ENCODE measurements at regions not wholly inside any gene's neighbourhood (a gene's known extent, or its start where the extent isn't known, plus 50 kb on each side); places are given as distances from the start of the nearest gene placed in this dataset.

DNA sequence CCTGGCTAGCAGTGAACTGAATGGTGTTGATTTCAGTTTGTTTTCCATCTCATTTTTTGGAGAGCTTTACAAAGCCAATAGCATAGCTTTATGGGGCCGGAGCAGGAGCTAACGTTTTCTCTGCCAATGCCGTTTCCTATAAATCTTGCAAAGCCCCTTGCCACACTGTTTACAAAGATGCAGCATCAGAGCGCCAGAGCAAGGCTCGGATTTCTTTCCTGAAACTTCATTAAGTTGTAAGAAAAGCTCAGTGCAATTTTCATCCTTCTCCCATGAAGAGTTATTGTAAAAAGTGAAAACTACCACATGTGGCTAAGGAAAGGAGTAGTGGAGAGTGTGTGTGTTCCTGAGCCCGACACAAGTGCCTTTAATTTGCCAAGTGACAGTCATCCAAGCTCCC lies 178.2 kb upstream of the GDNF start:
- no peak for DNase-seq

DNA sequence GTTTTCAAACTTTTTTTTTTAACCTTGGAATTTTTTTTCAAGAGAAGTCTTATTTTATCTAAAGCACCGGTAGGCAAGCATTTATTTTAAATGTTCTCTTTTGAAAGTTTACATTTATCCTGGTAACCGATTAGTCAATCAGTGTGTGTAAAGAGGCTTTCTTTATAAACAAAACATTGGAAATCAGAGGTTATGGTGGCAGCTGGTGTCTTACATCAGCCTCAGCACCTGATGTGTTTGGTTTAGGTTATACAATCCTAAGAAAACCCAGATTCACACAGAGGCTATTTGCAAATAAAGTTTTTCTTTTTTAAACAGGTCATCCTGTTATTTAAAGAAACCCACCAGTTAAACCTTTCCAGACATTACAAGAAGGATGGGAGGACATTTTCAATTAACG lies 173.3 kb upstream of the GDNF start:
- DNase-seq, result no peak

DNA sequence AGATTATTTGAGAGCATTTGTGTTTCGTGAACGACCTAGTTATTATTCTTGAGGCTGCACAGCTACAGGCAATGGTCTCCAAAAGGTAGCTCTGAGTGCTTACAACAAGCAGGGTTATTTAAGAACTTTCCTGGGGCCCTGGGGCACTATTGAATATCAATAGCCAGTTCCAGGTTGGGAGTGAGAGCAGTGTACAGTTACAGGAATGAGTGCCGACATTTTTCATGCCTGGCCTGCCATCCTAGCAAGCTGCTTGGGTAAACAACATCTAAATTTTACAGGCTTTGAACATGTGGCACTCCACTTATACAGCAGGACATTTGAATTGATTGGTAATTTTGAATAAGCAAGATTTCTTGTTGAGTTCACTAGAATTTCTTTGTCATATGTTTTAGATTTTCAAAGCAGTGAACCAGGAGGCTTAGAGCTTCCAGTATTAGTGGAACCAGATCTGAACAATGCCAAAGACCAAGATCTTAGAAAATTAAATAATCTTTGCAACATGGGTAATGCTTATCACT lies 171.9 kb upstream of the GDNF start:
- DNase-seq, result no peak

DNA sequence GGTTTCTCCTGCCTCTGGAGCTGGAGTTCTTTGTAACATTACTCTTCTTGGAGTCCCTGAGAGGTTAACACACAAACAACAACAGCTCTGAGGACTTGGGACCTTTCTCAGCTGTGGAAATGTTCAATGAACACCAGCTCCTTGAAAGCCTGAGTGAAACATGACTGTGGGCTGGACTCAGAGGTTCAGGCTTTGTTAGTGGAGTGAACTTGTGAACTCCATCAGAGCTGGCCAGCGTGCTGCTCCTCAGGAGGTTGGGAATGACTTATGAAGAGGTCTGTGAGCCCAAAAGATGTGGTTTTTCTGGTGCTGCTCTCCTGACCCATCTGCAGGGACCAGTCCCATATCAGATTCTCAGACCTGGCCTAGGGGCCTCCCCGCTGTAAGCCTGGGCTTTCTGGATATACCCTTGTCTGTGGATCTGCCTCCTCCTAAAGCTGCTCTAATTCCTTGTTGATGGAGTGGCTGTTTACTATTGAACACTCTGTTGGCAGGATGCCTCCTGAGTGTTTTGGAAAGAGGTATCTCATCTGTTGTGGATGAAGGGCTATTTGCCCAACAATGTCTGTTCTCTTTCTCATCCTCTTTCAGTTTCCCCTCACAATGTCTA lies 170.0 kb upstream of the GDNF start:
- DNase-seq, result no peak

DNA sequence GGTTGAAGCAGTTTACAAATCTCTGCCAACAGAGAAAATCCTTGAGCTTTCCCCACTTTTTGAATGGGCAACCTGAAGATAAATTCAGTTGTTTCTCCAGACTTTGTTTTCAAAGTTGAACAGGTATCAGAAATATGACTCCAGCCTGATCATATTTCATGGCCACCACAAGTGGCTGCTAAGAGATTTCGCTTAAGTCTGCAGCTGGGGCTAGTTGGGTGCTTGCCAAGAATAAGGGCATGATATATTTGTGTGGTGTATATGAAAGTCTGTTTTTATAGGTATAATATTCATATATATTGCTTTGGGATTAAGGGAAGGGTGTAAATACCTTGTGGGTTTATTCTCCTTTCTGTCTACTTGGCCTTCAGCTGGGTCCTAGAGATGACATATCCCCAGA lies 168.4 kb upstream of the GDNF start:
- DNase-seq, result no peak

DNA sequence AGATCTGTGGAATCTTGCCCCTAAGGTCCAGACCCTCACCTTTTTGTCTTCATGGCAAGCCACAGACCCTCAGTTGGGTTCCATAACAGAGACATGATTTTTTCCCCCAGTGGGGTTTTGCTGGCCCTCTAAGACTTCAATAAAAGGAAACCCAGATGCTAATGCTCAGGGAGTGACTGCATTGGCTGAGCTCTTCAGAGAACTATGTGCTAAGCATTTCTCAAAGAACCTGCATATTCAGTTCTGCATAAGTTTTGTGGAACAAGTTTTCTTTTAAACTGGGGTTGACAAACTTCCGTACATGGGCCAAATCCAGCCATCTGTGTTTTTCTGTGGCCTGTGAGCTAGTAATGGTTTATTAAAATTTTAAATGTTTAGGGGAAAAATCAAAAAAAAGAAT lies 159.8 kb upstream of the GDNF start:
- DNase-seq, result no peak

DNA sequence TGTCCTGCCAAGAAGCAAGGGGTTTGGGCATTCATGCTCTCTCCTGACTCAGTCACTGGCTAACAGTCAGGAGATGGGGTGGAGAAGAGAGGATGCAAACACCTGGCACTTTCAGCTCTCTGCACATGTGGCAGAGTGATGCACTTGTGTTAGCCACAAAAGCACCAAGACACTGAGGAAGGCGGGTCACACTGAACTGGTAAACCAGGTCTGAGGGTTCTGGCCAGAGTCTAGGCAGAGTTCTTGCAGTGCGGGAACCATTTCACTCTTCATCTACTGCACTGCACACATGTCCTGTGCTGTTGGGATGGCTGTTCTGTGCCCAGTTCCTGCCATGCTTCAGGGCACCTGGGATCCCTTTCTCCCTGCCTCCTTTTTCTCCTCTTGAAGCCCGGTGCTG lies 157.1 kb upstream of the GDNF start:
- no peak for DNase-seq

DNA sequence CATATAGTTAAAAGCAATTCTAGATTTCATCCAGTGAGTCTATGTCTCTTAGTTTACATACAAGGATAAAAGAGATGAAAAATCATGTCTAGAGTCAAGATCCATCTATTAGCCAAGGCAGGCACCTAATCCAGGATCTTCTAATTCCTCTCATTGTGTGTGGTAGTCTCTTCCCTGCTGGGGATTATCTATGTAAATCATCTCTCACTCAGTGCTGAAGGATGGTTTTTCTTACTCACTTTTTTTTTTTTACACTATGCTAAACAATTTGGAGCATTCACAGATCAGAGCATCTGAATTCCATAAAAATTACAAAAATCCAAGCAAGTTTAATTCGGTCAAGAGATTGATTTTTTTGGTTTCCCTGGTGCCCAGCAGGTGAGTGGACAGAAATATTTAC lies 154.9 kb upstream of the GDNF start:
- no peak for DNase-seq

DNA sequence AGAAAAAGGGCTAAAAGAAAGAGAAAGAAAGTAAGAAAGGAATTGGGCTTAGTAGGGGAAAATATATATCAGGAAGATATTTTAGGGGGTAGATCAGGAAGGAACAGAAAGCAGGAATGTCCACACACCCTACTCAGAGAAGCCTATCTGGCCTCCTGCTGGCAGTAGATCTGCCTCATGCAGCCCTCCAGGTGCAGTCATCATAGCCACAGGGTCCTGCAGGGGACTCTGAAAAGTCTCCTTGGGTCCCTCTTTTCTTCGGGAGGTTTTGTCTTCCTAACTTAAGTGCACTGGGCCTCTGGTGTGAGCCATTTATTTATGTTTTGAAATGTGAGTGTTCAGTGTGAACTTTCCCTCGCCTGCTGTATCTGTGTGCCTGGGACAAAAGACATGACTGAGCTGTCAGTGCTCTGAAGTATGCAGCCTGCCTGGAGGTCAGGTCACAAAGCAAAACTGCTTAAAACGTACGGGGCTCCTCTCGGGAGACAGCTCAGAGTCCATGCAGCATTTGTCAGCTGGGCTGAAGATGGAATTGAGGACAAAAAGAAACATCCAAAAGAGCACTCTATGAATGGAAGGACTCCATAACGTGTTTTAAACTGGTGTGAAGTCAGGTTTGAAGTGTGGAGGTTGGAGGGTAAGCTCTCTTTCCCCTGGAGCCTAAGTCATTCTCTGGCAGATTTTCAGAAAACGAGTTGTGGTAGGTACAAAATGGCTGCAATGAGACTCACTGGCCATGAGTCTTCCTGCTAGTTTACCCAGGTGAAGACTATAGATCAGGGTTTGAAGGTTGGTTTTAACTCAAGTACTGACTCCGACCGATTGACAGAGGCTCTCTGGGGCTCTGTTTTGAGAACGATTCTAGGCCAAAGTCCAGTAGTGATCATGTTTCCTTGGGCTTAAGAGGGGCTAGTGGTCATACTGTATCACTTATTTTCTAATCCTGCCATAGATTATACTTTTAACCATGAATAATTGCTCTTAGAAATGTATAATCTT lies 151.8 kb upstream of the GDNF start:
- DNase-seq, result no peak

DNA sequence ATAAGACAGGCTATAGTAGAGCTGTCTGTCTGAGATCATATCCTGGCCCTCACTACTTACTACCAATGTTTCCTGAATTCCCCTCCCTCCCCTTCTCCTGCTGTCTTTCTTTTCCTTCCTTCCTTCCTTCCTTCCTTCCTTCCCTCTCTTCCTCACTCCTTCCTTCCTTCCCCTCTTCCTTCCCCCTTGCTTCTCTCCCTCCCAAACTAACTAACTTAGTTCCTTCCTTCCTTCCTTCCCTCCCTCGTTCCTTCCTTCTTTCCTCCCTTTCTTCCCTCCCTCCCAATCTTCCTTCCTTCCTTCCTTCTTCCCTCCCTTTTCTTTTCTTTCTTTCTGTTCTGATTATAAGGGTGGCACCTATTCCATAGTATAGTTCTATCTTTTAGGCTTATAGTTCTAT lies 150.0 kb upstream of the GDNF start:
- DNase-seq, result no peak

DNA sequence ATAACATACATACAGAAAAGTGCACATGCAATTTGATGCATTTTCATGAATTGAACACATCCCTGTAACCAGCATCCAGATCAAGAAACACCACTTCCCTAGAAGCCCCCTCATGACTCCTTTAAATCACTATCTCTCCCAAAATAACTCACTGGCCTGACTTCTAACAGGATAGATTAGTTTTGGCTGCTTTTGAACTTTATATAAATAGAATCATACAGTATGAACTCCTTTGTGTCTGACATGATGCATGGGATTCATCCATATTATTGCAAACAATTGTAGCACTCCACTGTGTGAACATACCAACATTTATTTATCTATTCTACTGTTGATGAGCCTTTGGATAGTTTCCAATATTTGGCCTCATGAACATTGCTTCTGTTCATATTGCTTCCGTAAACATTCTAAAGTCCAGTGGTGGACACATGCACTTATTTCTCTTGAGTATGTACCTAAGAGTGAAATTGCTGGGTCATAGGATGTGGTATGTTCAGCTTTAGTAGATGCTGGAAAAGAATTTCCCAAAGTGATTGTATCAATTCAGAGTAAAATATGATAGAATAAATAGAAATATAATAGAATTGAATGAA lies 148.7 kb upstream of the GDNF start:
- DNase-seq, result no peak

DNA sequence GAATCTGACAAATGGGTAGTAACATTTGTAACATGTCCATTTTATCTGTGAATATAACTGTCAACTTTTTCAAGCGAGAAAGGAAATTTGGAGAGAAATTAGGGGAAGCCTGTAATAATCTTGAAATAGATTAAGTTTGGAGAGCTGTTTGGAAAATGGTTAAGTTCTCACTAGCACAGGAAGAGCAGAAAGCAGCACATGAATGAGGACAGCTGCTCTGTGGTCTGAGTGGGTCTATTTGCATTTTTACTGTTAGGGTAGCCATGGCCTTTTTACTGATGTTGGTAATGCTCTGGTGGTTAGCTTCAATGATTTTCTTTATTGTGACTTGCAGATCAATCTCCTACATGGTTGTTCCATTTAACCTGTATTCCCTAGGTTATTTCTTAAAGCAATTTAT lies 144.5 kb upstream of the GDNF start:
- DNase-seq, result no peak

DNA sequence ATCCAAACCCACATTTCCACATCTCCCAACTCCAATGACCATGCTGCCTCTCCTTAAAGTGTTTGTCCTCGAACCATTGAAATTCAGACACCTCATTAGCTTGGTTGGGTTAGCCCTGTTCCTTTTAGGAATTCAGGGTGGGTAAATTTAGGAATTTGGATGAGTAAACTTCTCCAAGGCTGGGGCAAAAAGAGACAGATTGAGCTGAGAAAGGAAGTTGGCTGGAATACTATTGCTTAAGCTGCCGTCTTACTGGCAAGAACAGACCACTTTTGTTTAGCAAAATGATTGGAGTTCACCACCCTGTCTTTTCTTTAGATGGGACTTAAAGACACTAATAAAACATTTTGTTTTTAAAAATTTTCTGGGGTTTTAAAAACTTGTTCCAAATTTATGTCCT lies 143.6 kb upstream of the GDNF start:
- DNase-seq, result no peak

DNA sequence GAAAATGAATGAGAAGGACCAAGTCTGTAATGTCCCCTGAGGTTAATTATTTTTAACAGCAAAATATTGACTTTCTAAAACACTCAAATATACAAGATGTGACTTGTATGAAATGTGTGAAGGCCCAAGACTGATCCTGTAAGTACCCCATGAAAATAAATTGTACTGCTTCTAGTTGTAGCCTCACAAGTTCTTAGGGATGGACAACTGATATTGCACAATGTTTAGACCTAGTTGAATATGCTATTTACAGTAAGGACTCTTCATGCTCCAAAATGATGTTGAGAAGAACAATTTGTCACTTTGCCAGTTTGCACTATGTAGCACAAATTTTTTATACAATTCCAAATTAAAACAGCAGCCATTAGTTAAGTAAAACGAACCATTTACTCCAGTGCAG lies 139.7 kb upstream of the GDNF start:
- DNase-seq, result no peak

DNA sequence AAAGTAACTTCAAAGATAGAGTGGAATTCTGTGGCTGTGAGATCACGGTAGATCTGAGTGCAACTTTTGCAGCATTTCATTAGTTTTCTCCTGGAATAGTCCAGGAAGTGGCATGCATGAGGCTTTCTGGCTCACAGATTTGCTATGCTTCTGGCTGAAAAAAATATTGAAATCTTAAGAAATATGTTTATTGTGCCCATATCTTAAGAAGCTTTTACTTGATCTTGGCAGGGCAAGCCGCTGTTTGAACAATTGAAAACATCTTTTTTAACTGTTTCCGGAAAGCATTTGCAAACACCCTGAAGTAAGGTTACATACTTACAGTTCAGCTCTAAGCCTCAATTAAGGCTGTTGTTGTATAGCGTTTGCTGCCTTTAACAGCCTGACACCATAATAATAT lies 135.7 kb upstream of the GDNF start:
- DNase-seq, result no peak

DNA sequence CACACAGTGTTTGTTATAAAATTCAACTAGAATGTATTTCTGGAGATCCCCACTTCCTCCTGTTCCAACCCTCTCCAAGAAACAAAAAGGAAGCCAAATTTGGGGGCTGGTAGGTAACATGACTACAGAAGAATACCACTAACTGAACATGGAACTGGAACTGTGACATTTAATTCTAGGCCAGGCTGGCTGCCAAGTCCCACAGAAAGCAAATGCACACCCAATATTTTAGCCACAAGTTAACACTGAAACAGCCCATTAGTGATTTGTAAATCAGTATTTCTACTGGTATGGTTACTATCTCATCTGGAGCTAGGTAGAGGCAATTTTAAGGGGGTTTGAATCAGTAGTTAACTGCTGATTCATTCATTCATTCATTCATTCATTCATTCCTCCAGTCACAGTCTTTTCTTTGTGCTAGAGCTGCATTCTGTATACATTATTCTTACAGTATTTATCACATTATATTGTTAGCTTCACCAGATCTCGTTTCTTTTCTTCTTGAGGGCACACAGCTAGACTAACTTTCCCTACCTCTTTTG lies 131.7 kb upstream of the GDNF start:
- no peak for DNase-seq

DNA sequence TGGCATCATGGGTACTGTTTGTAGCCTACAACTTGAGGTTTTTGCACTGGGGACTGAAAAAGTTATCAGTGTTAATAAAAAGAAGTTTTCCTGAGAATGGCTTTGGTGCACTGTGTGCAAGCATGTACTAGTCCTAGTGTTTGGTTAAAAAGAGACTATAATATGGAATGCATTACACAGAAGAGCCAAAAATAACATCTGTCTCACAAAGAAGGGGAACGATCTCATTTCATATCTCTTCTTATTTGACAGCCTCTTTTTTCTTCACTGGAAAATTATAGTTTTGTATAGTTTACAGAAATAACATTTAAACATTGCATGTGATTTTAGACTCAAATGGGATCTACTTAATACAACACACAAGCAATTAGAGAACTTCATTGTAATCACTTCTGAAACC lies 127.0 kb upstream of the GDNF start:
- DNase-seq, result no peak

DNA sequence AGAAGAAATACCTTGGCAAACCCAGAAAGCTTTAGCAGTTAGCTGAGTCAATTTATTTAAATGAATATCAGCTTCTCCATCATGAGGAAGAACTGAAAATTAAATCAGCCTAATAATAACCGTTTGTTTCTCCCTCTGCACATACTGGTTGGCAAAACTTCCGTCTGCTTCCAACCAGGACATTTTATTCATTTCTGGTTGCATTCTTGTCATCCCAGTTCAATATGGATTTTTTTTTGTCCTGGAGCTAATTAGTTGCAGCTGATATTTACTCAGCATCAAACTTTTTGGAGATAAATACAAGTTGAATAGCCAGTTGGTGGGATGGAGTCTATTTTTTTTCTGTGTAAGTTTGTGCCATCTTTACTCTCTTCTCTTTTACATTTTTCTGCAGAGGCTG lies 126.5 kb upstream of the GDNF start:
- no peak for DNase-seq

DNA sequence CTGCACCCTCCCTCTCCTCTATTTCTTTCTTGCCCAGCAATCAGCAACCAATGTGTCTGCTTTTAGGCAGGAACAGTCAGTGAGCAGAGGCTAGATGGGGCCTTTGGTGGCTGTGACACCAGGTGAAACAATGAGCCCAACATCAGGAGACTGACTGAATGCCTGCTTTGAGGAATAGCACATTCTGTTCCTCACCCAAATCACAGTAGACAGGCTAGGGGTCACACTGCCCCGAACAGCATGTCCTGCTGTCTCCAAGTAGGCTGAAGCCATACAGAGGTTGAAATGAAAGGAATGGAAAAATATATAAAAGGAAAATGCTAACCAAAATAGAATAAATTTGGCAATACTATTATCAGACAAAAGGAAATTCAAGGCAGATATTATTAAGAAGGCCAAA lies 122.5 kb upstream of the GDNF start:
- no peak for DNase-seq

DNA sequence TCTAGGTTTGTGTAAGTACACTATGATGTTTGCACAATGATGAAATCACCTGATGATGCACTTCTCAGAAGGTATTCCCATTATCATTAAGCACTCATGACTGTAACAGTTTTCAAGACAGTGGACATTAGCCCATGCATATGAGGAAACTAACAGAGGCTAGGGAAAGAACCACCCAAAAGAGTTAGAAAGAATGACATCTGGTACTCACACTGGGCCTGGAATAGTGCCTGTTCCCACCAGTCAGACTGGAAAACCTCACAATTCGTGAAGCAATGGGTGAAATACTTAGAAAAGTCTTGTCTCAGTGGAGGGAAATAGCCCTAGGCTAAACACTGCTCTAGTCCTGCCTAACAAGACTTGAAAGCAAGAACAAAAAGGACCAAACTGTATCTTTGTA lies 117.4 kb upstream of the GDNF start:
- DNase-seq, result no peak

DNA sequence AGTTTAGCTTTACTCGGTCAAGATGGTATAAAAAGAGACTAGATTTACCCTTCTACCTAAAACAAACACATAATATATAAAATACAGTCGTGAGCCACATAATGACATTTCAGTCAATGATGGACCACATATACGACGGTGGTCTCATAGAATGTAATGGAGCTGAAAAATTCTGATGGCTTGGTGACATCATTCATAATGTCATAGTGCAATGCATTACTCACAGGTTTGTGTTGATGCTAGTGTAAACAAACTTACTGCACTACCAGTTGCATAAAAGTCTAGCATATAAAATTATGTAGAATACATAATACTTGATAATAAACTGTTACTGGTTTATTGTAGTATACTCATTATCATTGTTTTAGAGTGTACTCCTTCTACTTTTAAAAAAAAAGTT lies 115.9 kb upstream of the GDNF start:
- DNase-seq, result no peak

DNA sequence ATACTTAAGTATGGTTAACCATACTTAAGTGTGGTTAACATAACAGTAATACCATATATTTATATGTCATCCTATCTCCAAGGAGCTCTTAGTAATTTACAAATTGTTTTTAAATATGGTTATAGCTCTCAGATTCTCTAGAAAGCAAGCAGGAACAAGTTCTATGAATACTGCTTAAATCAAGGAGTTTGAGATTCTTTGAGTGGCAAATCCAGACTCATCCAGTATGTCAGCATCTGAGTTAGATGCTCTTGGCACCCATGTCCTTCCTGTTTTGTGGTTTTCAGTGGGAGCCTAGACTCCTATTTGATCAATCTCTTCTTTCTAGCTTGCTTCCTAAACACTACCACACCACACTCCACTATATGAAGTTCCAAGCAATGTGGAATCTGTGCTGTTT lies 114.7 kb upstream of the GDNF start:
- DNase-seq, result no peak

DNA sequence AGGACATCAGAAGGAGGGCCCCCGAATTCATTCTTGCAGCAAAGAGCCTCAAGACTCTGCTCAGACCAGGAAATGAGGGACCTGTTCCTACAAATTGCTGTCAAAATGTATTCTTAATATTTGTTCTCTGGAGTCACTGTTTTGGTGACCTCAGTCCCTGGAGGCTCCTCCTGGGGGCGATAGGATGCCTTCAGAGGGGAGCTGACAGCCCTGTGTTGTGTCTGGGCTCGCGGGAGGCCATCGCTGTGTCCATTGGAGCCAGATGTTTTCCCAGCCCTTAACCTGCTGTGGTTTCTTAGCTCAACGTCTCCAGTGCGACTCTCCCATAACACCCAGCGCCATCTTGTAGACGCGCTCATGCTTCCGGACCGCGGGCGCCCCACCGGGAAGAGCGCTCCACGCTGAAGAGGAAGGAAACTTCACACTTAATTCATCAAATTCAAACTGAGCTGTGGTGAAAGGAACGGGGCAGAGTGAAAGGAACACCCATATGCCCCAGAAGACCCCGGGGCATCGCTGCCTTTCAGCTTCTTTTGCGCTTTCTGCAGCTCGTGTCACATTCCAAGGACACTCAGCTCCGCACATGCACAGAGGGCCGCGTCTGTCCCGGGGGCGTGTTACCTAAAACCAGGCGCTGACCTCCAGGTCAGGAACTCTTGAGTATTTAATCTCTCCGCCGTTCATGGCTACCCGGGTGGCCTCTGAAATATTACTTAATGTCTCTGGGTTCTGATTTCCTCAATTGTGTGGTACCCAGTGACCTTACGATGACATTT lies 112.3 kb upstream of the GDNF start:
- no peak for DNase-seq

Measured in MV-4-11 (cell line).